Head of caudate nucleus (tissue), 42 donors: ENCODE measurements at regions not wholly inside any gene's neighbourhood (a gene's known extent, or its start where the extent isn't known, plus 50 kb on each side); places are given as distances from the start of the nearest gene placed in this dataset.

ENCODE experiments used
- DNase-seq, 42 donors: peaks; one replicate each; pipeline versions ENCODE4 v3.0.0 to v3.0.0-alpha.2; 2020 to 2021; ENCODE audit warnings: mixed read lengths in 7 of 42
- intact Hi-C: fragments of 100-400 bp; cut with DNase I; formaldehyde crosslinking; loops from one replicate; pipeline ENCODE4 v1.15.0; 2022

- intact Hi-C loops = no loop called here
- no peak for DNase-seq
Observed at GRCh38 chr2:64704161-64704560, 50.4 kb upstream of the SERTAD2 start.

- DNase-seq = no peak
- intact Hi-C loops = no loop called here
Observed at GRCh38 chr2:64704996-64705395, 51.3 kb upstream of the SERTAD2 start.

- intact Hi-C loops = no loop called here
- DNase-seq = no peak
Observed at GRCh38 chr2:64707276-64707675, 53.6 kb upstream of the SERTAD2 start.

GRCh38 chr2:64708829-64709228 lies 55.1 kb upstream of the SERTAD2 start:
- no peak for DNase-seq
- intact Hi-C loops = no loop called here

GRCh38 chr2:64711252-64711800 lies 57.6 kb upstream of the SERTAD2 start:
- no peak for DNase-seq
- intact Hi-C loops = no loop called here

- DNase-seq = no peak
Observed at GRCh38 chr2:64713686-64714085, 60.0 kb upstream of the SERTAD2 start.

GRCh38 chr2:64716569-64716968 lies 62.9 kb upstream of the SERTAD2 start:
- peak in 37 of 42 donors; percentile 7 to 87 (median 61) for DNase-seq
- intact Hi-C loops = no loop called here

More at GRCh38 chr2:64713686-64714085, 60.0 kb upstream of the SERTAD2 start:
- intact Hi-C loops = no loop called here

GRCh38 chr2:64718250-64718885 lies 64.7 kb upstream of the SERTAD2 start:
- intact Hi-C loops = no loop called here
- no peak for DNase-seq

- peak in 1 of 42 donors; percentile 48 for DNase-seq
- intact Hi-C loops = no loop called here
Observed at GRCh38 chr2:64720535-64721319, 67.0 kb upstream of the SERTAD2 start.

- intact Hi-C loops = no loop called here
- DNase-seq = no peak
Observed at GRCh38 chr2:64721320-64721623, 67.6 kb upstream of the SERTAD2 start.

GRCh38 chr2:64722291-64723044 lies 68.8 kb upstream of the SERTAD2 start:
- intact Hi-C loops = no loop called here
- DNase-seq = no peak

GRCh38 chr2:64727013-64727767 lies 73.5 kb upstream of the SERTAD2 start:
- no peak for DNase-seq

GRCh38 chr2:64727843-64728463 lies 74.2 kb upstream of the SERTAD2 start:
- peak in 1 of 42 donors; percentile 16 for DNase-seq
- intact Hi-C loops = no loop called here

More at GRCh38 chr2:64727013-64727767, 73.5 kb upstream of the SERTAD2 start:
- intact Hi-C loops = no loop called here

- intact Hi-C loops = no loop called here
- peak; percentile 10 to 87 (median 71) for DNase-seq
Observed at GRCh38 chr2:64730551-64731262, 77.0 kb upstream of the SERTAD2 start.

- no peak for DNase-seq
- intact Hi-C loops = no loop called here
Observed at GRCh38 chr2:64731263-64731643, 77.5 kb upstream of the SERTAD2 start.

- no peak for DNase-seq
- intact Hi-C loops = no loop called here
Observed at GRCh38 chr2:64731746-64732145, 78.0 kb upstream of the SERTAD2 start.

- DNase-seq = no peak
- intact Hi-C loops = no loop called here
Observed at GRCh38 chr2:64732146-64732545, 78.4 kb upstream of the SERTAD2 start.

GRCh38 chr2:64735504-64735903 lies 81.8 kb upstream of the SERTAD2 start:
- intact Hi-C loops = no loop called here
- DNase-seq = no peak
